Uterus (tissue), 2 donors: ENCODE measurements at regions not wholly inside any gene's neighbourhood (a gene's known extent, or its start where the extent isn't known, plus 50 kb on each side); places are given as distances from the start of the nearest gene placed in this dataset.

Source experiments
- POLR2A ChIP-seq, 2 donors: fragments of 450-650 bp; IDR thresholded peaks; one replicate each; pipeline ENCODE4 v1.6.1; 2016; ENCODE audit warnings: antibody characterized with exemption in 2 of 2, mild to moderate bottlenecking in 1 of 2, moderate library complexity in 1 of 2
- TF ChIP-seq, protein P1 (sequence below), 4 experiments: fragments of 200-600 bp in 2 of 4; fragments of 450-650 bp in 2 of 4; sonication (generic) in 2 of 4; IDR thresholded peaks; one replicate each; pipeline ENCODE4 v1.5.1; 2016 to 2019; ENCODE audit warnings: antibody characterized with exemption in 4 of 4, mild to moderate bottlenecking in 2 of 4, moderate library complexity in 1 of 4

DNA sequence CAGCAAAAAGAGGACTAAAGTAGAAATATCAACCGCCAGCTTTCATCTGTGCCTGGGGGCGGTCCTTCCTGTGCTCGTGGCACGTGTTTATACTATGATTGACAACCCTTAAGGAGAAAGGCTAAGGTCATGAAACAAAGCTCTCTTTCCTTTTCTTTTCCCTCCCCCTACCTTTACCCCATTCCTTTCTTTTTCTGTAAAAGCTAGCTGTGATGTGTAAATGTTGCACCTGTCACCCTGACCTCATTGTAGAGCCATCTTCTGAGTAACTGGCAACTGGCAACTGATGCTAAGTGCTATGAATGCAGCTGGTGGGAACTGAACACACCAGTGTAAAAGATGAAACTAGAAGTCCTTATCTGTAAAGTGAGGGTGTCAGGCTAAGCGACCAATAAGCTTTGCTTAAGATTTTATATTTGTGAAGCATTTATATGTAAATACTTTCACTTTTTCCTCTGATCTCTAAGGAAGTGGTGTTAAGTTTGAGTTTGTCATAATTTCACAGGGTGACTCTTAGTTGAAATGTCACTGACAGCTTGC lies 102.8 kb upstream of the BCAT1 start:
- no peak for TF ChIP-seq POLR2A (IDR thresholded peaks at IDR 0.05)
- TF ChIP-seq, protein P1, sequence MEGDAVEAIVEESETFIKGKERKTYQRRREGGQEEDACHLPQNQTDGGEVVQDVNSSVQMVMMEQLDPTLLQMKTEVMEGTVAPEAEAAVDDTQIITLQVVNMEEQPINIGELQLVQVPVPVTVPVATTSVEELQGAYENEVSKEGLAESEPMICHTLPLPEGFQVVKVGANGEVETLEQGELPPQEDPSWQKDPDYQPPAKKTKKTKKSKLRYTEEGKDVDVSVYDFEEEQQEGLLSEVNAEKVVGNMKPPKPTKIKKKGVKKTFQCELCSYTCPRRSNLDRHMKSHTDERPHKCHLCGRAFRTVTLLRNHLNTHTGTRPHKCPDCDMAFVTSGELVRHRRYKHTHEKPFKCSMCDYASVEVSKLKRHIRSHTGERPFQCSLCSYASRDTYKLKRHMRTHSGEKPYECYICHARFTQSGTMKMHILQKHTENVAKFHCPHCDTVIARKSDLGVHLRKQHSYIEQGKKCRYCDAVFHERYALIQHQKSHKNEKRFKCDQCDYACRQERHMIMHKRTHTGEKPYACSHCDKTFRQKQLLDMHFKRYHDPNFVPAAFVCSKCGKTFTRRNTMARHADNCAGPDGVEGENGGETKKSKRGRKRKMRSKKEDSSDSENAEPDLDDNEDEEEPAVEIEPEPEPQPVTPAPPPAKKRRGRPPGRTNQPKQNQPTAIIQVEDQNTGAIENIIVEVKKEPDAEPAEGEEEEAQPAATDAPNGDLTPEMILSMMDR (IDR thresholded peaks at IDR 0.05): no peak
